SK-N-SH (cell line): ENCODE measurements at regions not wholly inside any gene's neighbourhood (a gene's known extent, or its start where the extent isn't known, plus 50 kb on each side); places are given as distances from the start of the nearest gene placed in this dataset.

Experiments used
- CHD2 ChIP-seq: fragments of 150-350 bp; IDR thresholded peaks from 2 replicates; pipeline ENCODE4 v1.6.1; 2018; ENCODE audit warnings: low read length; ENCODE audit not compliant: partially characterized antibody
- EP300 ChIP-seq, 2 experiments: IDR thresholded peaks; 2 replicates each; pipeline versions ENCODE4 v1.4.0 to v1.6.1; 2012; ENCODE audit warnings: borderline replicate concordance in 1 of 2, low read depth in 1 of 2, low read length in 1 of 2
- RXRA ChIP-seq: IDR thresholded peaks from 2 replicates; pipeline ENCODE4 v1.4.0; 2012; ENCODE audit warnings: low read depth, mild to moderate bottlenecking, borderline replicate concordance
- TCF12 ChIP-seq: IDR thresholded peaks from 2 replicates; pipeline ENCODE4 v1.4.0; 2012
- USF1 ChIP-seq: IDR thresholded peaks from 2 replicates; pipeline ENCODE4 v1.4.0; 2012; ENCODE audit warnings: low read depth, borderline replicate concordance
- TF ChIP-seq, protein P1 (sequence below): fragments of 200-600 bp; sonication (generic); IDR thresholded peaks from 2 replicates; pipeline ENCODE4 v1.6.1; 2017; ENCODE audit warnings: antibody characterized with exemption, mild to moderate bottlenecking, moderate library complexity

DNA sequence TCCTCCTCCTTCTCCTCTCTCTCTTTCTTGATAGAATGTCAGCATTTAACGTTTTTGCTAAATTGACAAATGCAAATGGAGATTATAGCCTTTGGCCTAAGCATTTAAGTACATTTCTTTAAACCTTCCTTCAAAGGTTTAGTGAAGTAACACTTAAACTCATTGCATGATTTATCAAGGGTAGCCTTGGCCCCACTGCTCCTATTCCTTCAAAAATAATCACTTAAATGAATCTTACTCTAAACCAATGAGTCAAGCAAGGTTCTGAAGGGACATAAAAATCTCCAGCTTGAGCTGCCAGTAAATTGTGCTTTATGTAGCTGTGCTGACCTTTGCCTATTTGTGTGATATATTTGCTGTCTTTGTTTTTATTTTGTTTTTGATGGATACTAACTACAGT lies 358.5 kb upstream of the AKR1E2 start:
- TF ChIP-seq TCF12: no peak
- TF ChIP-seq, protein P1, sequence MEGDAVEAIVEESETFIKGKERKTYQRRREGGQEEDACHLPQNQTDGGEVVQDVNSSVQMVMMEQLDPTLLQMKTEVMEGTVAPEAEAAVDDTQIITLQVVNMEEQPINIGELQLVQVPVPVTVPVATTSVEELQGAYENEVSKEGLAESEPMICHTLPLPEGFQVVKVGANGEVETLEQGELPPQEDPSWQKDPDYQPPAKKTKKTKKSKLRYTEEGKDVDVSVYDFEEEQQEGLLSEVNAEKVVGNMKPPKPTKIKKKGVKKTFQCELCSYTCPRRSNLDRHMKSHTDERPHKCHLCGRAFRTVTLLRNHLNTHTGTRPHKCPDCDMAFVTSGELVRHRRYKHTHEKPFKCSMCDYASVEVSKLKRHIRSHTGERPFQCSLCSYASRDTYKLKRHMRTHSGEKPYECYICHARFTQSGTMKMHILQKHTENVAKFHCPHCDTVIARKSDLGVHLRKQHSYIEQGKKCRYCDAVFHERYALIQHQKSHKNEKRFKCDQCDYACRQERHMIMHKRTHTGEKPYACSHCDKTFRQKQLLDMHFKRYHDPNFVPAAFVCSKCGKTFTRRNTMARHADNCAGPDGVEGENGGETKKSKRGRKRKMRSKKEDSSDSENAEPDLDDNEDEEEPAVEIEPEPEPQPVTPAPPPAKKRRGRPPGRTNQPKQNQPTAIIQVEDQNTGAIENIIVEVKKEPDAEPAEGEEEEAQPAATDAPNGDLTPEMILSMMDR: no peak
- TF ChIP-seq USF1: no peak
- TF ChIP-seq CHD2: no peak
- no peak for TF ChIP-seq RXRA
- TF ChIP-seq EP300 (IDR thresholded peaks at IDR 0.05; ENCODE audit: borderline replicate concordance in 1 of 2, low read depth in 1 of 2, low read length in 1 of 2): no peak
